NCI-H460 (cell line): ENCODE measurements at regions not wholly inside any gene's neighbourhood (a gene's known extent, or its start where the extent isn't known, plus 50 kb on each side); places are given as distances from the start of the nearest gene placed in this dataset.
"Not testable (repeated sequence)": the region's sequence is repeated elsewhere in the genome, so short reads cannot be mapped to it uniquely, and the experiment has no call there.

ENCODE experiments used
- DNase-seq: peaks from one replicate; pipeline ENCODE4 v3.0.0-alpha.2; 2016; ENCODE audit warnings: low read depth; ENCODE audit errors: extremely low read depth
- small RNA-seq, 2 experiments: library from RNA; depleted of rRNA; stranded (forward); fragments of <200 nt; gene quantifications; one replicate each; pipeline ENCODE3, GENCODE V24; 2014

DNA sequence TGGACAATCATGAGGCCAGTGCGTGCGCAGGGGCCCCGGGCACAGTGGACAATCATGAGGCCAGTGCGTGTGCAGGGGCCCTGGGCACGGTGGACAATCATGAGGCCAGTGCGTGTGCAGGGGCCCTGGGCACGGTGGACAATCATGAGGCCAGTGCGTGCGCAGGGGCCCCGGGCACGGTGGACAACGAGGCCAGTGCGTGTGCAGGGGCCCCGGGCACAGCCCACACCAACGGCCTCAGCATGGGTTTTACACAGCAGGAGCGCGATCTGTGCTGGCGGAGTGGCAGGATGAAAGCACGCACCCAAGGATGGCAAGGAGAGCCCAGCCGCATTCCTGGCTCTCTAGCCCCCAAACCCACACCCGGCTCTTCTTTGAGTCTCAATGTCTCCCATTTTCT is 78.8 kb downstream of the RFLNA start:
- DNase-seq, result not testable (repeated sequence)

DNA sequence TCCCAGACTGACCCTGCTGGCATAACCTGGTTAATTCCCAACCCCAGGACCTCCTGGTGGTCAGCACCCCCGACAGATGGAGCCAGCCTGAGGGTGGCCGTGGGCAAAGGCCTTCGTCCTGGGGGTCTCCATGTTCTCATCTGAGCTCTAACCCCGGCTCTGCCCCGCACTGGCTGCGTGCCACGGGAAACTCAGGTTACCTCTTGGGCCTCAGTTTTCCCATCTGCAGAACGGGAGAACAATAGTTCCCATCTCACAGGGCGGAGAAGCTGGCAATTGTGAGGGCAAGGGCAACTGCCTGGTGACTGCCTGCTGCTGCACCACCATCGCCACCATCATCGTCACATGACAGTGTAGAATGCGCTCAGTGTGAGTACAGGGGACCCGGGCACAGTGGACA is 77.9 kb downstream of the RFLNA start:
- DNase-seq, result no peak

DNA sequence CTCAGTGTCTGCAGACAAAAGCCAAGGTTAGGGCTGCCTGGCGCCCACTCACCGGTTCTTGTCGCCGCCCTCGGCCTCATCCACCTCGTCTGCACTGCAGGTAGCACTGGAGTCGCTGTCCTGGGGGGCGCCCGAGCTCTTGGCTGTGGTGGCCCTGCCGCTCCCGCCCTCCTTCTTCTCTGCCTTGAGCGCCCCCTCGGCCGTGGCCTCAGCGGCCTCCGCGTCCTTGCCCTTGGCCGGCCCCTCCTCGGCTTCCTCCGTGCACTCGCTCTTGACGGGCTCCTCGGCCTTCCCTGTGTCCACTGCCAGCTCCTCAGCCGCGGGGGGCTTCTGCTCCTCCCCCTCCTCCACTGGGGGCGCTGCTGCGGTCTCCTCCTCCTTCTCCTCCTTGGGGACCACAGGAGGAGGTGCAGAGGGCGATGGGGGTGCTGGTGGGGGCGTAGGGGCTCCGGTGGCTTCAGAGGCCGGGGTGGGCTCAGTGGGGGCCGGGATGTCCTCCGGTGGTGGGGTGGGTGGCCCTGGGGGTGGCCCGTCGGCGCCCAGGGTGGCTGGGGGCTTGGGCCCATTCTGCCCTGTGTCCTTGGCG is 77.2 kb downstream of the RFLNA start:
- no peak for DNase-seq

DNA sequence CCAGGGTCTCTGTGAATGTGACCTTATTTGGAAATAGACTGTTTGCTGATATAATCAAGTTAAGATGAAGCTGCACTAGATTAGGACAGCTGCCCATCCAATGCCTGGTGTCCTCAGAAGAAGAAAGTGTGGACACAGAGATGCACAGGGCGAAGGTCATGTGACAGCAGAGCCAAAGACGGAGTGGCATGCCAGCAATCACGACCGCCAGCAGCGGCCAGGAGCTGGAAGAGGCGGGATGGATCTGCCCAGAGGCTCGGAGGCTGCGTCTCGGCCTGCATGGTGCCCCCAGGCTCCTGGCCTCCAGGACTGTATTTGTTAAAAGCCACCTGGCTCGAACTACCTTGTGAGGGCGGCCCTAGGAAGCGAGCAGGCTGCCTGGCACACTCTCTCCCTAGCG is 76.5 kb downstream of the RFLNA start:
- no peak for DNase-seq

DNA sequence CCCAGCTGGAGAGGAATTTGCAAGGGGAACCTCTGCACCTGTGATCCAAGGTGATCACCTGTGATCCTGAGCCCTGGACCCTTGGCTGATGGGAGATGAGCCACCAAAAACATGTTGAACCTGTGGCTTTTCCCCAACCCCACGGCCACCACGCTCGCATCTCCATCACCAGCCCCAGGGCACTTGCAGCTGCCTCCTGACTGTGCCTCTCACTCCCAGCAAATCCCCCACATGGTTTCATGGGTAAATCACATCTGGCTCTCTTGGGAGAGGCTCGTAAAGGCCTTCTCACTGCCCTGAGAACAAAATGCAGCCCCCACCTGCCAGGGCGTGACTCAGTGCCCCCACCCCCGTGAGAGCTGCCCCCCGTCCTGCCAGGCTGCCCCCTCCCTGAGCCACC is 76.0 kb downstream of the RFLNA start:
- no peak for DNase-seq

DNA sequence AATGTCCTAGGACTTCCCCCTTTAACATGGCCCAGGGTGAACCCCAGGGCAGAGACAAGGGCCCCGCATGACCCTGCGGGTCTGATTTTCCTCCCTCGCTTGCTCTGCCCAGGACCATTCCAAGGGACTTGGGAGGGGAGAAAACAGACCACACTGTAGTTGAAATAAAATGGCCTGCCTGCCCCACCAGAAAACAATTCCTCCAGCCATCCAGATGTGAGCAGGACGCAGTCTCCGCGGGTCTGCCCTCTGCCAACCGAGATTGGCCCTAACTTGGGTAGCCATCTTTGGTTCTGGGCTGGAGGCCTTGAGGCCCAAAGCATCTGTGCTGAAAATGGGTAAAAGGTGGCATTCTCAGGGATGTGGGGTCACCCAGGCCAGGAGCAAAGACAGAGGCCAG is 75.5 kb downstream of the RFLNA start:
- no peak for DNase-seq

DNA sequence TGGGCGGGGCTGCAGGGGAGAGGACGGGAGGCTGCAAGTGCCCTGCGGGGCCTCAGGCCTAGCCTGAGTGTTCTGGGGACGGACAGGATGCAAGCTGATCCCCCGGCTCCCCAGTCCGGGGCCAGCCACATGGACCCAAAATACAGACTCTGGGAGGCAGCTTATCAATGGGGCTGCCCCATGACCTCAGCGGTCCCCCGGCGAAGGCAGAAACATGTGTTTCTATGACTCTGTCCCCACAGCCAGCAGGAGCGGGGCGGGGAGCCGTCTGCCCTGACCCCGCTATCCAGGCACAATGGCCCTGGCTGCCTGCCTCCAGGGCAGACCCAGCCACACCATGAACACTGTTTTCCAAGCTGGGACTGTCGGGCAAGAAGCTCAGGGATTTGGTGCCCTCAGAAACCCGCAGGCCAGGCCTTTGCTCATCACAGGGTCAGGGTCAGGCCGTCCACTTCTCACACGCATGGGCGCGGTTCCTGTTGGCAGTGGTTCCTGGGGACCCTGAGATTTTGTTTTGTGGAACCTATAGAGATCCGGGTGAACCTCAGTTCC is 75.0 kb downstream of the RFLNA start:
- DNase-seq, result no peak

DNA sequence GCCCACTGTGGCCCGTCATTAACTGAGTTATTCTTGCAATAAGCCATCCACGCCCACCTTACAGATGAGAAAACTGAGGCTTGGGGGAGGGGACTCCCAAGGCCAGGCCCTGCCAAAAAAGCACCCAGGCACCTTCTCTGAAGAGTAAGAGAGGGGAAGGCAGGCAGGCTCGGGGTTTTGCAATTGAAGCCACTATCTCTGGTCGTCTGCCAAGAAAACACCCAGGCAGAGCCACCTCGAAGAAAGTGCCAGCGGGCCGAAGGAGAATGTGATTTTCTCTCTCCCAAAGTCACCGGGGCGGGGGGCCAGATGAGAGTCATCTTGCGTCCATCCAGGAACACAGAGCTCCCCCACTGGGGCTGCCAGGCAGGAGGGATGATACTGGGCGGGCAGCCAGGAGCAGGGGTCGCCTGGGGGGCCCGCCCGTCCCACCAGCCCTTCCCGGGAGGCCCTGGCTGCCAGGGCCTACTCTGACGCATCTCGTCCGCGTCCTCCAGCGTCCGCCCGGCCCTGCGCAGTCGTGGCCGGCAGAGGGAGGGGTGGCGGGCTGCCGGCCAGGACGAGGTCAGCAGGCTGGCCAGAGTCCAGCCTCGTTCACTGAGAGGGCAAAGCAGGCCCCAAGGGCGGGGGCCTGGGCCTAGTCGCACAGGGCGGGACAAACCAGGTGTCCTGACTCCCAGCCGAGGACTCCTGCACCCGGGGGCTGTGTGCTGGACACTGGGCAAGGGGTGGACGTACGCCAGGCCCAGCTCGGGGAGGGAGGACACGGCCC is 74.3 kb downstream of the RFLNA start:
- DNase-seq, result peak; percentile 87

DNA sequence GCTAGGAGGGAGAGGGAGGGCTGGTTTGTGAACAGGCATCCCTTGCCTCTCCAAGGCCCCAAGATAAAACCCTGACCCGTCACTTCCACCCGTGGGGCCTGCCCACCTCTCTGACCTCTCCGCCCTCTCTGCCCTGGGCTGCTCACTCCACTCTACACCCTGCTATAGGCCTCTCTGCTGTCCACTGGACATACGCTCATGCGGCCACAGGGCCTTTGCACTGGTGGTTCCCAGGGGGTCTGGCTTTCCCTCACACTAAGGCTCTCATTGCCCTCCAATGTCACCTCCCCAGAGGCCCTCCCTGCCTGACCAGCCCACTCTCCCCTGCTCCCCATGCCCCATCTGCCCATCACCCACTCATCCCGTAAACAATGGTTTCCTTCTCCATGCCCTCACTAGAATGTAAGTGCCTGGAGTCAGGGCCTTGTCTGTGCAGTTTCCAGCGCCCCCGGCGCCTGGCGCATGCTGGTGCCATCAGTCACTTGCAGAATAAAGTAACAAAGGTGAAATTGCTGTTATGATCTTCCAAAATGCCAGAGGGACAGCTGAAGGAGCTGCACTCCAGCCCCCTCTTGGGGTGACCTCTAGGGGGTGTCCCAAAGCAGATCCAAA is 73.6 kb downstream of the RFLNA start:
- no peak for DNase-seq

DNA sequence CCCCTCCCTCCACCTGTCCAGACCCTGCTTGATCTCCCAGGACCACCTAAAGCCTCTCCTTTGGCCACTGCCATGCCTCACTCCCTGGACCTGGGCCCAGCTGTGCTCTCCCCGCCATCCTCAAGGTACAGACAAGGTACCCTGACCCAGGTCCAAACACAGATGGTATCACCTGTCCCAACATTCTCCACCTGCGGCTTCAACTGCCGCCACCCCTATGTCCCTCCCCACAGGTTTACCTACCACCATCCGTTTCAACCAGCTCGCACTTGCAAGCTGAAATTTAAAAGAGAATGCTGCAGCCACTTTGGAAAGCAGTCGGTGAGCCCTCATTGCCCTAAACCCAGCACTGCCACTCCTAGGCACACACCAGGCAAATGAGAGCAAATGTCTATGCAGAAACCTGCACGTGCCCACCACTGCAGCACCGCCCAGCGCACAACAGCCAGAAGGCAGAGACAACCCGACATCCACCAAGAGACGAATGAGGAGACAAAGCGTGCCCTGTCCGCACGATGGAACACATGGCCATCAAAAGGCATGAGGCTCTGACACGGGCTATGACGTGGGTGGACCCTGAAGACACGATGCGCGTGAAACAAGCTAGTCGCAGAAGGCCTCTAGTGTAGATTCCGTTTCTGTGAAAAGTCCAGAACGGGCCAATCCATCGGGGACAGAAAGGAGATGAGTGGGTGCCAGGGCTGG is 71.0 kb downstream of the RFLNA start:
- no peak for DNase-seq

Small RNA genes in the stretch of these regions (small RNA-seq; reads per million reads assigned to genes)
- 0 reads per million in 2 experiments for gene AC073916.1
